Transverse colon (tissue), 3 donors: ENCODE measurements at regions not wholly inside any gene's neighbourhood (a gene's known extent, or its start where the extent isn't known, plus 50 kb on each side); places are given as distances from the start of the nearest gene placed in this dataset.

ENCODE experiments used
- POLR2A ChIP-seq: fragments of 450-650 bp; IDR thresholded peaks from one replicate; pipeline ENCODE4 v1.6.1; 2016; ENCODE audit warnings: antibody characterized with exemption, mild to moderate bottlenecking, moderate library complexity
- POLR2AphosphoS5 ChIP-seq, 3 donors: sonication (generic); formaldehyde crosslinking; IDR thresholded peaks; one replicate each; pipeline ENCODE4 v1.6.1; 2016; ENCODE audit warnings: antibody characterized with exemption in 3 of 3

- no peak for TF ChIP-seq POLR2A
- TF ChIP-seq POLR2AphosphoS5 (IDR thresholded peaks at IDR 0.05), result no peak
Measured at GRCh38 chrX:13955975-13956374, 73.7 kb downstream of the GEMIN8 start.
